CD4-positive, alpha-beta memory T cell (primary cell): ENCODE measurements at regions not wholly inside any gene's neighbourhood (a gene's known extent, or its start where the extent isn't known, plus 50 kb on each side); places are given as distances from the start of the nearest gene placed in this dataset.
A peak's percentile ranks its signal among the peaks of the same experiment; 100 is the strongest.

Experiments
- CTCF ChIA-PET: fragments of 350-600 bp; sonication (Branson Sonifier 250); formaldehyde crosslinking; loops from one replicate; lab custom pipeline; 2021; ENCODE audit warnings: inconsistent platforms; ENCODE audit not compliant: partially characterized antibody; lab: Charles Lee
- POLR2A ChIA-PET: fragments of 350-600 bp; sonication (Branson Sonifier 250); formaldehyde crosslinking; loops from one replicate; lab custom pipeline; 2021; ENCODE audit not compliant: partially characterized antibody; lab: Charles Lee
- DNase-seq, 5 donors: peaks; one replicate each; pipeline versions ENCODE4 v3.0.0 to v3.0.0-alpha.2; 2020 to 2022; ENCODE audit warnings: mixed read lengths in 1 of 5
- H3K27ac ChIP-seq: one replicate; pipeline ENCODE4 v1.7.0; 2013; ENCODE audit warnings: low read depth, low read length
- H3K27me3 ChIP-seq: 2 replicates; pipeline ENCODE4 v1.7.0; 2013; ENCODE audit warnings: mild to moderate bottlenecking, low read length, moderate library complexity; ENCODE audit not compliant: insufficient read depth
- H3K36me3 ChIP-seq: 2 replicates; pipeline ENCODE4 v1.7.0; 2013; ENCODE audit warnings: mild to moderate bottlenecking, low read length, moderate library complexity; ENCODE audit not compliant: insufficient read depth
- H3K4me1 ChIP-seq: 2 replicates; pipeline ENCODE4 v1.7.0; 2013; ENCODE audit warnings: mild to moderate bottlenecking, low read length, moderate library complexity; ENCODE audit not compliant: insufficient read depth
- H3K4me3 ChIP-seq, 2 donors: one replicate each; pipeline ENCODE4 v1.7.0; 2013; ENCODE audit warnings: low read length in 2 of 2, mild to moderate bottlenecking in 1 of 2
- H3K9me3 ChIP-seq, 2 donors: one replicate each; pipeline ENCODE4 v1.7.0; 2013; ENCODE audit warnings: low read length in 2 of 2, control low read depth in 1 of 2; ENCODE audit not compliant: control insufficient read depth in 1 of 2
- H3K27ac Mint-ChIP-seq, 7 donors: one replicate each; pipeline ENCODE4 v1.8.0; 2020 to 2021; ENCODE audit warnings: mixed read lengths in 7 of 7, mild to moderate bottlenecking in 6 of 7, inconsistent platforms in 3 of 7, moderate library complexity in 3 of 7
- H3K27me3 Mint-ChIP-seq, 2 donors: one replicate each; pipeline ENCODE4 v1.8.0; 2020 to 2021; ENCODE audit warnings: mixed read lengths in 2 of 2
- H3K36me3 Mint-ChIP-seq, 2 donors: one replicate each; pipeline ENCODE4 v1.8.0; 2020 to 2021; ENCODE audit warnings: mixed read lengths in 2 of 2, inconsistent platforms in 1 of 2, mild to moderate bottlenecking in 1 of 2
- H3K4me1 Mint-ChIP-seq, 4 donors: one replicate each; pipeline ENCODE4 v1.8.0; 2020 to 2021; ENCODE audit warnings: mixed read lengths in 4 of 4, mild to moderate bottlenecking in 1 of 4
- H3K4me3 Mint-ChIP-seq, 8 donors: one replicate each; pipeline ENCODE4 v1.8.0; 2020 to 2021; ENCODE audit warnings: mixed read lengths in 8 of 8, mild to moderate bottlenecking in 7 of 8, moderate library complexity in 6 of 8, inconsistent platforms in 3 of 8
- H3K9me3 Mint-ChIP-seq, 8 donors: one replicate each; pipeline ENCODE4 v1.8.0; 2020 to 2021; ENCODE audit warnings: mixed read lengths in 8 of 8, mild to moderate bottlenecking in 5 of 8, inconsistent platforms in 3 of 8, moderate library complexity in 1 of 8
- intact Hi-C: fragments of 100-400 bp; cut with micrococcal nuclease; formaldehyde crosslinking; loops from one replicate; pipeline ENCODE4 v1.15.1; 2023

DNA sequence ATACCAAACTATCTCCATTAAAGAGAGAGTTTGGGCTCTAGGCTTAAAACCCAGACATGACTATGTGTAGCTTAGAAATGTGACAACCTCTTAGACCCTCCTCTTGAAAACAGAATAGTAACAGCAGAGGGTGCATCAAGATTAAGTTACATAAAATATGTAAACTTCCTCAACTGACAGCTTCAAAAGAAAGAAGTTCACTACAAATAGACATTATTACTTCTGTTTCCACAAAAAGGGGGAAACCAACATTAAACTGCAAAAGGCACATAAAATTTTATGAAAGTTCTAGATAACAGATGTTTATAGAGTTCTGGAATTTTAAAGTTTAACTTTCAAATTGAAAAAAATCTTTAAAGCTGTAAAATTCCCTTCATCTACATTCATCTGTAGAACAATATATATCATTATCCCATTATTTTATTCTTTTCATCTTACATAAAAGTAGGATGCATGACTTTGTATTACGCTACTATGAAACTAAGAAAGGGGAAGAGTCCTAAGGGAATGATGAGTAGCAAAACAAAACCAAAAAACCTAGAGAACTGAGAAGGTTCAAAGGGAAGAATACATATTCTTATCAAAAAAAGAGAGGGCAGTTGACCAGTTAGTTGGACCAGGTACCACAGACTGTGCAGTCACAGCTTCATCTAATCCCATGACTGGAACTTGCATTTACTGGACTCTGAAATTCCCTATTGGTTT, 177.0 kb downstream of the SIPA1L2 start:
- peaks cover 7% of the 10 kb centered on the region for H3K4me1 ChIP-seq
- H3K4me3 Mint-ChIP-seq: no peak overlapping the region
- intact Hi-C loops: no loop called here
- H3K27me3 Mint-ChIP-seq: no peaks in the 10 kb centered on the region
- peaks cover under 1 to 9% (median 6%) of the 10 kb centered on the region in 4 donors for H3K4me1 Mint-ChIP-seq
- H3K27ac ChIP-seq: no peak overlapping the region
- no peak for DNase-seq
- H3K27me3 ChIP-seq: no peaks in the 10 kb centered on the region
- no peak overlapping the region for H3K4me3 ChIP-seq
- no peak overlapping the region for H3K27ac Mint-ChIP-seq
- H3K36me3 Mint-ChIP-seq: no peaks in the 10 kb centered on the region
- H3K9me3 Mint-ChIP-seq: peaks cover 0 to 2% (median 0%) of the 10 kb centered on the region in 8 donors
- H3K36me3 ChIP-seq: no peaks in the 10 kb centered on the region
- ChIA-PET CTCF (interaction anchor here (1.6 kb wide), 1 partner anchor 175 kb away, joined by 7 read pairs; no protein-coding TSS in a partner anchor), POLR2A (no interaction called here)
- no peaks in the 10 kb centered on the region for H3K9me3 ChIP-seq

GRCh38 chr1:232452117-232452516, 177.8 kb downstream of the SIPA1L2 start:
- no peaks in the 10 kb centered on the region for H3K4me1 ChIP-seq
- DNase-seq: no peak
- Mint-ChIP-seq H3K27me3 (no peaks in the 10 kb centered on the region), H3K9me3 (peaks cover 0 to 2% (median 0%) of the 10 kb centered on the region in 8 donors), H3K36me3 (no peaks in the 10 kb centered on the region), H3K4me3 (no peak overlapping the region), H3K27ac (peak overlapping the region in 1 of 7 donors; percentile 69), H3K4me1 (peaks cover 0 to 3% (median under 1%) of the 10 kb centered on the region in 4 donors)
- H3K27me3 ChIP-seq: no peaks in the 10 kb centered on the region
- ChIA-PET POLR2A (no interaction called here), CTCF (interaction anchor here (1.6 kb wide), 1 partner anchor 176 kb away, joined by 7 read pairs; no protein-coding TSS in a partner anchor)
- no peak overlapping the region for H3K27ac ChIP-seq
- H3K4me3 ChIP-seq: no peak overlapping the region
- intact Hi-C loops: no loop called here
- no peaks in the 10 kb centered on the region for H3K36me3 ChIP-seq
- no peaks in the 10 kb centered on the region for H3K9me3 ChIP-seq

- CTCF ChIA-PET: no interaction called here
- POLR2A ChIA-PET: no interaction called here
- Mint-ChIP-seq H3K9me3 (peaks cover 0 to 2% (median 0%) of the 10 kb centered on the region in 8 donors), H3K36me3 (no peaks in the 10 kb centered on the region), H3K27me3 (no peaks in the 10 kb centered on the region), H3K4me3 (no peak overlapping the region), H3K27ac (no peak overlapping the region), H3K4me1 (peaks cover 0 to 3% (median 0%) of the 10 kb centered on the region in 4 donors)
- Histone ChIP-seq H3K27ac (no peak overlapping the region), H3K36me3 (no peaks in the 10 kb centered on the region), H3K4me3 (no peak overlapping the region), H3K27me3 (no peaks in the 10 kb centered on the region), H3K9me3 (no peaks in the 10 kb centered on the region), H3K4me1 (no peaks in the 10 kb centered on the region)
- intact Hi-C loops: no loop called here
- no peak for DNase-seq
Measured at GRCh38 chr1:232451506-232451905, 178.4 kb downstream of the SIPA1L2 start.

DNA sequence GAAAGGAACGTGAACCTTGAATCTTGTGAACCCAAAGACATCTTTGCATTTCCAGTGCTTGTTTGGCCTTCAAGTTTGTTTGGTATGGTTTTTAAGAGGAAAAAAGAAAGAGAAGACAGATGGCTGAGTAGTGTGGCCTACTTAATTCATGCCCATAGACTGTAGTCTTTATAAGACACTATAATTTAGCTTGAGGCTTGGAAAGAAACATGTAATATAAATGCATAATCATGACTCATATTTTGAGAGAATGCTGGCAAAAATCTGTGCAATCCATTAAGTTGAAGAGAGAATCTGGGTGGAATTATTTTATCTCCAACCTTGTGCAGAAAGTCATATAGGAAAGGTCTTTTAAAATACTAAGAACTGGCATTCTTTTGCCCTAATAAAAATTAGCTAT, 179.3 kb downstream of the SIPA1L2 start:
- no peak overlapping the region for H3K4me3 Mint-ChIP-seq
- ChIA-PET CTCF (no interaction called here), POLR2A (no interaction called here)
- no peak overlapping the region for H3K27ac Mint-ChIP-seq
- intact Hi-C loops: no loop called here
- H3K27me3 ChIP-seq: no peaks in the 10 kb centered on the region
- H3K36me3 ChIP-seq: no peaks in the 10 kb centered on the region
- H3K9me3 ChIP-seq: no peaks in the 10 kb centered on the region
- no peak for DNase-seq
- H3K36me3 Mint-ChIP-seq: no peaks in the 10 kb centered on the region
- H3K27me3 Mint-ChIP-seq: no peaks in the 10 kb centered on the region
- no peak overlapping the region for H3K27ac ChIP-seq
- peaks cover 0 to 2% (median 0%) of the 10 kb centered on the region in 8 donors for H3K9me3 Mint-ChIP-seq
- no peak overlapping the region for H3K4me3 ChIP-seq
- H3K4me1 Mint-ChIP-seq: peaks cover 0 to 3% (median 0%) of the 10 kb centered on the region in 4 donors
- H3K4me1 ChIP-seq: no peaks in the 10 kb centered on the region

DNA sequence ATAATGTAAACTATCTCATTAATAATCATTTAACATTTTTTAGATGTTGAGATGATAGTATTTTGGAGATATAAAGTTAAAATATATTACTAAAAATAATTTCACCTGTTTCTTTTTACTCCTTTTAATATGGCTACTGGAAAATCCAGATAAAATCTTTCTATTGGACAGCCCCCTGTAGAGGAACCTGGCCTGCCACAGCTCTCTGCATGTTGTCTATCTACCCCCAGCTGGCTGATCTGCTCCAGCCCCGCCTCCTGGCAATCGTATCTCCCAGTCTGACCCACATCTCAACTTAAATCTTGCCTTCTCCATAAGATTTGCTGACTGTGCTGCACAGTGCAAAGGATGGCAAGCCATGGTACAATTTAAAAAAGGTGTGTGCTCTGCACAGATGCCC, 182.8 kb downstream of the SIPA1L2 start:
- Mint-ChIP-seq H3K27ac (peak overlapping the region in 1 of 7 donors; percentile 62), H3K27me3 (no peaks in the 10 kb centered on the region), H3K9me3 (no peaks in the 10 kb centered on the region), H3K4me1 (peaks cover 0 to 2% (median 0%) of the 10 kb centered on the region in 4 donors), H3K4me3 (no peak overlapping the region), H3K36me3 (no peaks in the 10 kb centered on the region)
- Histone ChIP-seq H3K4me3 (no peak overlapping the region), H3K4me1 (no peaks in the 10 kb centered on the region), H3K9me3 (no peaks in the 10 kb centered on the region), H3K27ac (no peak overlapping the region), H3K27me3 (no peaks in the 10 kb centered on the region), H3K36me3 (no peaks in the 10 kb centered on the region)
- CTCF ChIA-PET: no interaction called here
- DNase-seq: no peak
- POLR2A ChIA-PET: no interaction called here
- intact Hi-C loops: loop anchor here (1.0 kb wide), 1 partner anchor 180 kb away; no protein-coding TSS in a partner anchor

DNA sequence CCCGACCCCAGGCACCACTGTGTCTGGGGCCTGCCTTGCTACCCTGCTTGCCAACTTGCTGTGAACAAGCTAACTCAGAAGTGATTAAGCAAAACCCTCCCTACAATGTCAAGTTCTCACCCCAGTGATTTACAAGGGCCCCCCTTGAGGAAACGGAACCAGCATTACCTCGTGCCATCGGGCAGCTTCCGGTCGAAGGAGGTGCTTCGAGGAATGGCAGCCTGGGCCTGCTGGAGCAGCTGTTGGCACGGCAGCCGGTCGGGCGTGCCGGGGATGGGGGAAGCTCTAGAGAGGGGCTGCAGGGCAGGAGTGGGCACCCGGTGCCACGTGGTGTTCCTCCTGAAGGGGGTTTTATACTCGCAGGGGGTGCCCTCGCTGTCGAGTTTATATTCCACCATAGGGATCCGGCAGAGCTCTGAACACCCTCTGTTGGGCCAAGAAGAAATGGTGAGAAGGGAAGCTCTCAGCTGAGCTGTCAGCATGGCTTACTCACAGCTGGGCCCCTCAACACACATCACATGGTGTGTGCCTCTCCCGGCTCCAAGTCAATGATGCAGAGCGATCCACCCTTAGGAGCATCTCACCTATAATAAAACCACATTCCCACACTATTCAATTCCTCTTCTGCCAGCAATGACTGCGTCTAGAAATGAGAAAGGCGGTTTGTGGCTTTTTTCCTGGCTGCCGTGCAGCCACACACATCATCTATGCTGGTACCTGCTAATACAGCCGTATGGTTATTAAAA, 184.4 kb downstream of the SIPA1L2 start:
- DNase-seq: no peak
- no peaks in the 10 kb centered on the region for H3K36me3 ChIP-seq
- no peaks in the 10 kb centered on the region for H3K36me3 Mint-ChIP-seq
- no peak overlapping the region for H3K27ac Mint-ChIP-seq
- no peak overlapping the region for H3K4me3 ChIP-seq
- H3K9me3 Mint-ChIP-seq: no peaks in the 10 kb centered on the region
- no peak overlapping the region for H3K4me3 Mint-ChIP-seq
- ChIA-PET CTCF (interaction anchor here (0.8 to 1.1 kb wide), 2 partner anchors 14 to 182 kb away, joined by 3 read pairs; no protein-coding TSS in a partner anchor), POLR2A (no interaction called here)
- H3K9me3 ChIP-seq: no peaks in the 10 kb centered on the region
- no peak overlapping the region for H3K27ac ChIP-seq
- intact Hi-C loops: no loop called here
- H3K27me3 ChIP-seq: no peaks in the 10 kb centered on the region
- no peaks in the 10 kb centered on the region for H3K4me1 Mint-ChIP-seq
- H3K4me1 ChIP-seq: no peaks in the 10 kb centered on the region
- H3K27me3 Mint-ChIP-seq: no peaks in the 10 kb centered on the region

DNA sequence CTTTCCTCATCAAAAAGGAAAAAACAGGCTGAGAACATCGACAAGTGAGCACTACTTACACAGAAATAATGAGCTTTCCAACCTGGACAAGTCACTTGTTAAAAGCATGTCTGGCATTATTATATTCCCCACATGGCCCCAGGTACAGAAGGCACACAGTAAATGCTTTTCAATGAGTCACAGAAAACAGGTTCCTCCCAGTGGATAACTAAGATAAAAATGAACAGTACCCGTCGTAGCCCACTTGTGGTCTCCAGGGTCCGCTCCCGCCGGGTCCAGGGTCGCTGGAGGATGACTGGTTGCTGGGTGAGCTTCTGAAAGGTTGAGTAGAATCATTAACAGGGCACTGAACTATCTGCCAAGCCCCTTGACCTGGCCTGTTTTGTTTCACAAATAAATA, 186.6 kb downstream of the SIPA1L2 start:
- DNase-seq: no peak
- H3K27ac Mint-ChIP-seq: no peak overlapping the region
- no peaks in the 10 kb centered on the region for H3K27me3 ChIP-seq
- H3K27ac ChIP-seq: no peak overlapping the region
- H3K4me3 Mint-ChIP-seq: no peak overlapping the region
- H3K4me3 ChIP-seq: no peak overlapping the region
- H3K9me3 Mint-ChIP-seq: no peaks in the 10 kb centered on the region
- H3K9me3 ChIP-seq: no peaks in the 10 kb centered on the region
- H3K36me3 Mint-ChIP-seq: no peaks in the 10 kb centered on the region
- H3K4me1 Mint-ChIP-seq: no peaks in the 10 kb centered on the region
- ChIA-PET CTCF (no interaction called here), POLR2A (no interaction called here)
- intact Hi-C loops: no loop called here
- no peaks in the 10 kb centered on the region for H3K4me1 ChIP-seq
- no peaks in the 10 kb centered on the region for H3K27me3 Mint-ChIP-seq
- H3K36me3 ChIP-seq: no peaks in the 10 kb centered on the region
